GM19035 (cell line): ENCODE measurements at regions not wholly inside any gene's neighbourhood (a gene's known extent, or its start where the extent isn't known, plus 50 kb on each side); places are given as distances from the start of the nearest gene placed in this dataset.
A peak's percentile ranks its signal among the peaks of the same experiment; 100 is the strongest.
"Not testable (repeated sequence)": the region's sequence is repeated elsewhere in the genome, so short reads cannot be mapped to it uniquely, and the experiment has no call there.

Source experiments
- ATAC-seq: cut with Tn5 transposase; IDR thresholded peaks from one replicate; pipeline ENCODE4 v1.9.1; 2021; ENCODE audit not compliant: unreplicated experiment

DNA sequence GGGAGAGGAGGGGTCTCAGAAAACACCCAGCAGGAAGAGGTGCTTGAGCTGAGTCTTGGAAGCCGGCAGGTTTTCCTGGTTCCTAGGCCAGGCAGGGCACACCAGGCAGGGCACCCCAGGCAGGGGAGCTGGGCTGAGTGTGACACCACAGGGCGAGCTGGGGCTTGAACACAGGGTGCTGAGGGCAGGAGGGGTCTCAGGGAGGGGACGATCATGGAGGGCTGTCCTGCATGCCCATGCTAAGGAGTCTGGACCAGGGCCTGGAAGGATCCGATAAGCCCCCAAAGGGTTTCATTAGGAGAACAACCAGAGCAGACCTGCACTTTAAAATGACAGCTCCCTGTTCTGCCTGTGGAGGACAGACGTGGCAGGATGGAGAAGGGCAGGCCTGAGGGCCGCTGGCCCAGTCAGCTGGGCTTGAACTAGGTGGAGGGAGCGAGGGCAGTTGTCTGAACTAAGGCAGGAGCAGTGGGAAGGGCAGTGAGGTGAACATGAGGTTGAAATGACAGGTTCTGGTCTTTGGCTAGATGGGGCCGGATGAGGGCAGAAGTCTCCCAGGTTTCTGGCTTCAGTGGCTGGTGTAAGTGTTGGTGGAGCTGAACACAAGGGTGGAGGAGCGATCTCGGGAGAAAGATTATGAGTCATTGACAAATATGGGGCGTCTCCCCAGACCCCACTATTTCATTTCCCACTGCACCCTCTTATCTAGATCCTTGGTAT lies 171.0 kb upstream of the PZP start:
- no peak for ATAC-seq

DNA sequence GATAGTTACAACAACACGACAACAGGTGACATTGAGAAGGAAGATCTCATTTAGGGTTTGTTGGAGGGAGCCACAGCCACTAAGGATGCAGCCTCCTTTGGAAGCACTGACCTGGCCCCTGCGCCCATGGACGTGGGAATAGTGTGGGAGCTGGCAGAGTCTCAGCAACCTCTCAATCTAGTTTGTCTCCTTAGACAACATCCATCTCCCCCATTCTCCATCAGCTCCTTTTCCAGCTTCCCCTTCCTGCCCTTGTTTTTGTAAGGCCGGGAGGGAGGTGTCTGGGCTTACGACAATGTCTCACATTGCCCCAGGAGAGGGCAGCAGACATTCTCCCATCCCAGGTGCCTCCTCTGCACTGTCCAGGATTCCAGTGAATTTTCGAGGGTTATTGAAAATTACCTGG lies 170.2 kb upstream of the PZP start:
- ATAC-seq, result no peak

DNA sequence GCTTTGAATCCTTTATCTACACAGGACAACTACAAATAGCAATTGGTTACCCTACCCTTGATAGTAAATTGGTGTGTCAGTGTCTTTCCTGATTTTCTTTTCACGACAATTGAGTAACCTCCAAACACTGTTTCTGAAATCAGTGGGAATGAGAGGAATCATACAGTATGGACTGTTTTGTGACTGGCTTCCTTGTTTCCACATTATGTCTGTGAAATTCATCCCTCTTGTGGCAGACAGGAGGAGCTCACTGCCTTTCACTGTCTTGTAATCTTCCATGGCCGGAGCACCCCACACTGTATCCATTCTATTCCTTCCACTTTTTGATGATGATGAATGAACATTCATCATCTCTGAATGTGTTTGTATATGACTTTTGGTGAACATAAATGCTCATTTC lies 164.0 kb upstream of the PZP start:
- ATAC-seq, result no peak

DNA sequence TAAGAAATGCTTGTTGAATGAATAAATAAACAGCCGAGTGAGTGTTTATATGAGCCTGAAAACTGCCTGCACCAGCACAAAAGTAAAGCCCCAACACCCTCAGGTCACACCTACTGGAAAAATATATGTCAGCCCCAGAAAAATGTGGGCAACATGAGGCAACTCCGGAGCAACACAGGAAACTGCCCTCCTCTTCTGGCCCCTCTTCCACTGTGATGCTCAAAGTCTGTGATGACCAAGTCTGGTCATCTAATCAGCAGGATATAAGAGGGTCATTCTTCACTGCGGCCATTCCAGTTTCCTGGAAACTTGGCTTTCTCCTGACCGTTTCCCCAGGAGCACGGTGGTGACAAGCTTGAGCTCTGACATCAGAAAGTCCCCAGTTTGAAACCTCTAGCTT lies 159.6 kb upstream of the PZP start:
- no peak for ATAC-seq

- ATAC-seq, result no peak
Measured at GRCh38 chr12:9367201-9367600, 159.0 kb upstream of the PZP start.

GRCh38 chr12:9365296-9365695 lies 157.1 kb upstream of the PZP start:
- ATAC-seq, result no peak

DNA sequence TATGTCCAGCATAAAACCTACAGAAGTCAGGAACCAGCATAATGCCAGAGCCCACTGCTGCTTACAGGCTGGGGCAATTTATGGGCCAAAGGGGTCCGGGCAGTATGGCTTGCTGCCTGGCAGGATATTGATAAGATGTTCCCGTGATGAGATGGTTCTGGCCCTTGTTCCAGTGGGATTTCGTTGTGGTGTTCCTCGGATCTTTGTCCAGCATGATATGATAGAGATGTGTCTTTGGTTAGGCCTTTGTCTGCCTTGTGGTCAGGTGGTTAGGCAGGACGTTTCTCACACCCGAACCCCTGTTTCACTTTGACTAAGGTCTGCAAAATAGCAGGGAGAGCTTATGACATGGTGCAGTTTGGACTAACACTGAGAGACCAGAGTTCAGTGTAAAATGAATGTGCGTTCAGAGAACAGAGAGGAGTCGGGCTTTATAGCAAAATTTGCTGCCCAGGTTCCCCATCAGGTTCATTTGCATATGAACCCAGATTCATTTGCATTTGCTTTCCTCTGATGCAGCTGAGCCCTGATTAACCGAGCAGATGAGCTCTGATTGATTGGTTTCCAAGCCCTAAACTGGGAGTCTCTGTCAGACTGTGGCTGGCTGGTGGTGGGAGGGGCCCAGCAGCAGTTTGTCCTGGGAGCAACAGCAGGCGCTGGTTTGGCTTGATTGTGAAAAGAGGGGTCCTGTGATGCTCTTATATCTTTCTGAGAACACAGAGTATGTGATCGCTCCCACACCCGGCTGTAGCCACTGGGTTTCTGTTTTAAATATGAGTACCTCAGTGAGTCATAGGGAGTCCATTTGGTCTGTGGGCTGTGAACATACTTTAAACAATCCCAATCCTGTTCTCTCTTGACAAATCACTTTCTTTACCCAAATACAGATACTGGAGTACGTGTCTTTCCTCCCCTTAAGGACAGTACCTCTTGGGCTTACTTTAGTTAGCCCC lies 156.3 kb upstream of the PZP start:
- peak; percentile 82 for ATAC-seq

DNA sequence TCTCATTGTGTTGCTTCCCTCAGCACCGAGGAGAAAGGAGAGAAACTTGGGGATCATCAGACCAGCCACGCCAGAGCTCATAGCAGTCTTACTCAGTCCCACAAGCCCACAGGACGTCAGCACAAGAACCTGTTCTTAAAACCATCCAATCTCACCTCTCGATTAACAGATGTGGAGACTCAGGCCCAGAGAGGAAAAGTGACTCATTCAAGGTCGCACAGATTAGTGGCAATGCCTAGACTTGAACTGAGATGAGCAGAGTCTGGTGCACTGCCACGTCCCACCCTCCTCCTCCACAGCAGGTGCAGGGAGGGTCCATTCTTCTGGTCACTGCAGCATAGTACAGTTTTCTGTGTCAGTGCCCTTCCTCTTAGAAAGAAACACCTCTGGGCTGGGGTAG lies 154.9 kb upstream of the PZP start:
- no peak for ATAC-seq

GRCh38 chr12:9361879-9362326 lies 153.7 kb upstream of the PZP start:
- ATAC-seq, result peak; percentile 22

DNA sequence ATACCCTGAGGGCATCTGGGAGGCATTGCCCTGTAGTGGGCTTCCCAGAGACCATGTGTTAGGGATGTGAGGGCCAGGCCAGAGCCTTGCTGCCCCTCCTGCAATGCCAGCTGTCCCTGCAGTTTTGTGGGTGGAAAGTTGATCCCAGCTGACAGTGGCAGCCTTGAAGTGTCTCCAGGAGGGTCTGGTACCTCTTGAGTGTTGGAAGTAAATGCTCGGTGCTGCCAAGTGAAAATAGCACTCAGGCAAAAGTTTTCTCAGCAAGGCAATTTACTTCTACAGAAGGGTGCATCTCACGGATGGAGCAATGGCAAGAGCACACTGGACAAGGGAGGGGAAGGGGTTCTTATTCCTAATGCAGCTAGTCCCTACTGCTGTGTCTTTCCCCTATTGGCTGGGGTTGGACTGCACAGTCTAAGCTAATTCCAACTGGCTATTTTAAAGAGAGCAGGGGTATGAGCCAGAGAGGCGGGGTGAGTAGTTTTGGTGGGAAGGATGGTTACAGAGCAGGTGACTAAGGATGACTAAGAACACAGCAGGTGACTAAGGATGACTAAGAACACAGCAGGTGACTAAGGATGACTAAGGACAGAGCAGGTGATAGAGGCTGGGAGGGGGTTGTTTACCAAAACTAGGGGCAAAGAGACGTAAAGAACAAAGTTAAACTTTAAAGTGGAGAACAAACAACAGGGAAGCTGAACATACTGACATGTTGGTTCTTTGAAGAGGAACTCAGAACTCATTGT lies 146.0 kb upstream of the PZP start:
- not testable (repeated sequence) for ATAC-seq

DNA sequence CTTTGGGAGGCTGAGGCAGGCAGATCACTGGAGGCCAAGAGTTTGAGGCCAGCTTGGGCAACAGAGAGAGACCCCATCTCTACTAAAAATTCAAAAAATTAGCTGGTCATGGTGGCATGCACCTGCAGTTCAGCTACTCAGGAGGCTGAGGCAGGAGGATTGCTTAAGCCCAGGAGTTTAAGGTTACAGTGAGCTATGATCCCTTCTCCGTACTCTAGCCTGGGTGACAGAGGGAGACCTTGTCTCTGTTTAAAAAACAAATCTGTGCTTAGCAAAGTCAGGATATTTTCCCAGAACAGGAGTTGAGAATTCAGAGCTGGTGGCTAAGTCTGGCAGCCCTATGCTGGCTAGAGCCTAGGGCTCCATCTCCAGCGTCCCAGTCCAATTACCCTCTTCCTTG lies 142.9 kb upstream of the PZP start:
- ATAC-seq, result no peak

DNA sequence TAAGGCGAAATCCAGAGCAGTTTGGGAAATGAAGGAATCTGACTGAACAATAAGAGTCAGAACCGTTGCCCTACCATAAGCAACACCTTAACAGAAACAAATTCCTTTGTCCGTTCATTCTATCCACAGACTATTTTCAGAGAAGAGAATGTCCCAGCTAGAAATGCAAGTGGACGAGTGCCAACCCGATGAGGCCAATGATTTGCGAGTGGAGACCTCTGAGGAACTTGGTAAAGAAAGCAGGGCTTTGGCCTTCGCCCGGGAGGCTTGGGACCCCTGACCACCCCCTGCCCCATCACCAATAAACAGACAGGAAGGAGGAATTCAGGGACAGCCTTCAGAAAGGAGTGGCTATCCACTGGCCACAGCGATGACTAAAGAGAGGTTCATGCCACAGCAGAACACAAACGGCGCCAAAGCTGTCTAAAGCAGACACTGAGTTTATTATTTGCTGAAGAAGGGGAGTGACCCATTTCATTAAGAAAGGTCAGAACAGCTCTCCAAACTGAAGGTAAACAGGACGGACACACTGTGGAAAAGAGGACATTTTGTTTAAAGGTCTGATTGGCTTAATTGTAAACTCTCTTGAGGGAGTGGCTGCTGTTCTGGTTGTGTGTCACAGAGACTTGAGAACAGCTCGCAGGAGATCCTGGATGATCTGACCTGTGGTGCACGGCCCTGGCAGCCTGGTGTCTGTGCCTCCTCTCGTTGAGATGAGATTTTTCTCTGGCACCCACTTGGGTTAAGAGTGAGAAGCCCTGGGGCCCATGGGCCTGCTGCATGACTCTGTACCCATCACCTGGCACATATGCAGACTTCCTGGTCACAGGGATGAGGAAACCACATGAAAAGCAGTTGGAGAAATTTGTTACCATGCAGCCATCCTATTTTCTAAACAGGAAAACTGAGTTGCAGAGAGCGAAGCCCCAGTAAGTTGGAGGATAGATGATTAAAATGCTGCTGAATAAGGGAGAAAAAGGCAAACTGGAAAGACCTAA lies 142.0 kb upstream of the PZP start:
- ATAC-seq, result no peak

GRCh38 chr12:9348906-9349518 lies 140.8 kb upstream of the PZP start:
- no peak for ATAC-seq

DNA sequence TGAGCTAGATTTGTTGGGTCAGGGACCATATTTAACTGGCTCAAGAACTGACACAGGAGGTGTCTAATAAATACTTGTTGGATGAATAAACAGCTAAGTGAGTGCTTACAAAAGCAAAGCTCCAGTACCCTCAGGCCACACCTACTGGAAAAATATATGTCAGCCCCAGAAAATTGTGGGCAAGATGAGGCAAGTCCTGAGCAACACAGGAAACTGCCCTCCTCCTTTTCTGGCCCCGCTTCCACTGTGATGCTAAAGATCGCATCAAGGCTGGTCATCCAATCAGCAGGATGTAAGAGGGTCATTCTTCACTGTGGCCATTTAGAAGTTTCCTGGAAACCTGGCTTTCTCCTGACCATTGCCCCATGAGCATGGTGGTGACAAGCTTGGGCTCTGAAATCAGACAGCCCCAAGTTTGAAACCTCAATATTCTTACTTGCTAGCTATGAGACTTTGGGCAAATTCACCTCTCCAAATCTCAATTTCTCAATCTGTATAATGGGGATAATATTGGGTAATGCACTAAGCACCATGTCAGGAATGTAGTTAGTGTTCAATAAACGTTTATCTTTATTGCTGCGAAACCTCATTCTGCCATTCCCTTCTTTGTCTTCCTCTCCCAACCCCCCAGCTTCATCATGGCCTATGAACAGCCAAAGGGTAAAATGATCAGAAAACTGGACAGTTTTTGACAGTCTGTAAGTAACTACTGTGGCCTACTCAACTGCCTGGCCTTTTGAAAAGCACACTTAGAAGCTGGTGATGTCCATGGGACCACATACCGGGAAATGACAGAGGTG lies 139.3 kb upstream of the PZP start:
- ATAC-seq, result no peak

- no peak for ATAC-seq
Measured at GRCh38 chr12:9346866-9347327, 138.7 kb upstream of the PZP start.

DNA sequence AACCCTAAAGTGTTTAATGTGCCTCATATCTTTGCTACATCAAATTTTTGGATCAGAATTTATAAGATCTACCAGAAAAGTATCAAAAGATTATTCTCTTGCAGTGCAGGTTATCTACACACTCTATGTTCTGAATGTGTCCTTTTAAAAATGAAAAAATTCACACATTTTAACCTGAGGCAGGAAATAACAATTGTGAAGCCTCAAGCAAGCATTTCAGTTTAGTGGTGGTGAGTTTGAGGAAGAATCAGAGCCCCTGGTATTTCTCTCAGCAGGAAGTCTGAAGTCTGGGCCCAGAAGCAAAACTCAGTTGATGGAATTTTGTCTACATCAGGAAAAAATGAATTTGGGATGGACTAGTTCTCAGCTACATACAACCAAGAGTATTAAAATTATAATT lies 137.0 kb upstream of the PZP start:
- no peak for ATAC-seq

GRCh38 chr12:9344541-9344940 lies 136.3 kb upstream of the PZP start:
- ATAC-seq, result no peak

- ATAC-seq, result no peak
Measured at GRCh38 chr12:9343731-9344130, 135.5 kb upstream of the PZP start.
